ENCODE measurements at regions not wholly inside any gene's neighbourhood (a gene's known extent, or its start where the extent isn't known, plus 50 kb on each side); places are given as distances from the start of the nearest gene placed in this dataset.

GRCh38 chr9:79817438-79818004 lies 245.8 kb downstream of the TLE4 start:
- Mint-ChIP-seq H3K9me3 (no peaks in the 10 kb centered on the region), H3K27ac (no peak overlapping the region), H3K4me1 (peaks cover 23% of the 10 kb centered on the region), H3K36me3 (no peaks in the 10 kb centered on the region), H3K4me3 (no peak overlapping the region), H3K27me3 (no peaks in the 10 kb centered on the region)
- DNase-seq (ENCODE audit: low spot score in 2 of 2) (no peak), ATAC-seq (ENCODE audit: low read depth) (peak; percentile 64)

DNA sequence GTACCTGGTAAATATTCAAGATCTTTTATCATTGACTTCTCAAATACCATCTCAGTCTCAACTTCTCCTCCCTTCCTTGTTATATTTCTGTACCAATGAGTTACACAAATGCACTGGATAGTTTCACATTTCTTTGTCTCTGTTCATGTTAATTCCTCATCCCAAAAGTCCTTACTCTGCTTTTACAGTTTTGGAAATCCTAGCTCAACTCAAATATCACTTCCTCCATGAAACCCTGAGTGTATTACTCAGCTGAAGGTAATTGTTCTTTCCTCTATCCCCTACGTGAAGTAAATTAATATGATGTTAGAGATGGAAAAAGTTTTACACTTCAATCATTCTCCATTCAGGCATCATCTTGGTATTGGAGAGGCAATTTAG lies 241.5 kb downstream of the TLE4 start:
- H3K27ac Mint-ChIP-seq, result peak overlapping the region; percentile 76
- no peak for DNase-seq (ENCODE audit: low spot score in 2 of 2)
- no peak for ATAC-seq (ENCODE audit: low read depth)
- H3K27me3 Mint-ChIP-seq, result no peaks in the 10 kb centered on the region
- H3K4me3 Mint-ChIP-seq, result peak overlapping the region; percentile 81
- H3K36me3 Mint-ChIP-seq, result no peaks in the 10 kb centered on the region
- peaks cover 30% of the 10 kb centered on the region for H3K4me1 Mint-ChIP-seq
- H3K9me3 Mint-ChIP-seq, result no peaks in the 10 kb centered on the region

GRCh38 chr9:79812507-79813257 lies 240.9 kb downstream of the TLE4 start:
- H3K27ac Mint-ChIP-seq, result peak overlapping the region; percentile 76
- DNase-seq (ENCODE audit: low spot score in 2 of 2), result peak in 1 of 2 donors; percentile 43
- no peaks in the 10 kb centered on the region for H3K9me3 Mint-ChIP-seq

GRCh38 chr9:79812099-79812498 lies 240.3 kb downstream of the TLE4 start:
- Mint-ChIP-seq H3K36me3 (no peaks in the 10 kb centered on the region), H3K9me3 (no peaks in the 10 kb centered on the region), H3K4me3 (peak overlapping the region; percentile 68), H3K27me3 (no peaks in the 10 kb centered on the region), H3K27ac (peak overlapping the region; percentile 76), H3K4me1 (peaks cover 22% of the 10 kb centered on the region)
- no peak for DNase-seq (ENCODE audit: low spot score in 2 of 2)
- peak; percentile 10 for ATAC-seq (ENCODE audit: low read depth)

More at GRCh38 chr9:79812507-79813257, 240.9 kb downstream of the TLE4 start:
- Mint-ChIP-seq H3K27me3 (no peaks in the 10 kb centered on the region), H3K4me3 (peak overlapping the region; percentile 81), H3K36me3 (no peaks in the 10 kb centered on the region), H3K4me1 (peaks cover 26% of the 10 kb centered on the region)
- ATAC-seq (ENCODE audit: low read depth), result peak; percentile 83

DNA sequence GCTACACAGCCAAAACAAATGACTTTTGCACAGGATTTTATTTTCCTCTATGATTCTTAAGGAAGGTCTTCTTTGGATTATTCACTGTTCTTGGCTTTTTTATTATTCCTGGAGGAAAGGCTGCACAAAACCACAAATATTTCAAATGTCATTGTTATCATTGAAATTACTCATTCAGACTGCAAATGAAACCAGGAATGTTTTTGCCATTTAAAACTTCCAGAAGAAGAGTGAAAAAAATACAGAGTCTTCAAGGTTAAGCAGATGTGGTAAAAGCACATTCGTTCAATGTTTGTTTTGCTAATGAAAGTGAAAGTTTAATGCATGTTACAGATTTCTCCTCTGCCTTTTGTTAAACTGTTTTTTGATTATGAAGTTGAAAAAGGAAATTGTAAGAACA lies 238.2 kb downstream of the TLE4 start:
- H3K4me1 Mint-ChIP-seq, result peaks cover 19% of the 10 kb centered on the region
- H3K27ac Mint-ChIP-seq, result no peak overlapping the region
- no peak overlapping the region for H3K4me3 Mint-ChIP-seq
- H3K9me3 Mint-ChIP-seq, result no peaks in the 10 kb centered on the region
- DNase-seq (ENCODE audit: low spot score in 2 of 2), result no peak
- H3K27me3 Mint-ChIP-seq, result no peaks in the 10 kb centered on the region
- no peak for ATAC-seq (ENCODE audit: low read depth)
- H3K36me3 Mint-ChIP-seq, result no peaks in the 10 kb centered on the region

GRCh38 chr9:79809316-79809876 lies 237.6 kb downstream of the TLE4 start:
- Mint-ChIP-seq H3K4me1 (peaks cover 19% of the 10 kb centered on the region), H3K4me3 (no peak overlapping the region), H3K9me3 (no peaks in the 10 kb centered on the region), H3K27ac (no peak overlapping the region), H3K27me3 (no peaks in the 10 kb centered on the region), H3K36me3 (no peaks in the 10 kb centered on the region)
- ATAC-seq (ENCODE audit: low read depth) (no peak), DNase-seq (ENCODE audit: low spot score in 2 of 2) (no peak)

- H3K27ac Mint-ChIP-seq, result no peak overlapping the region
- ATAC-seq (ENCODE audit: low read depth) (no peak), DNase-seq (ENCODE audit: low spot score in 2 of 2) (no peak)
- H3K9me3 Mint-ChIP-seq, result no peaks in the 10 kb centered on the region
- peaks cover 10% of the 10 kb centered on the region for H3K4me1 Mint-ChIP-seq
- no peaks in the 10 kb centered on the region for H3K36me3 Mint-ChIP-seq
- no peak overlapping the region for H3K4me3 Mint-ChIP-seq
- H3K27me3 Mint-ChIP-seq, result no peaks in the 10 kb centered on the region
Measured at GRCh38 chr9:79807971-79808370, 236.2 kb downstream of the TLE4 start.

DNA sequence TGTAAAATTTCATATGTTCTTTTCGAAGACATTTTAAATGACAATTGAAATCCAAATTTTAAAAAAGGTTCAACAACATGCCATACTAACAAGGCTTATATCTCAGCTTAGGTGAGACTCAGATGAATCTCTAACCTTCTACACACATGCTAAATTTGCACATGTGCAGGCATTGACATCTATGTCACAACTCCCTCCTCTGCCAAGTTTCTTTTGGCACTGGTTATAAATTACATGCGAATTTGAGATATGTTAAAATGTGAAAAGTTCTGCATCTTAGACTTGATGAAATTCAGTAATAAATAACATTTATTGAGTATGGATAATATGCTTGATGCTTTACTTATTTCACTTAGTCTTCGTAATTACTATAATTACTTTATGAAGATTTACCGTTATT lies 234.3 kb downstream of the TLE4 start:
- Mint-ChIP-seq H3K4me3 (no peak overlapping the region), H3K9me3 (no peaks in the 10 kb centered on the region), H3K27me3 (no peaks in the 10 kb centered on the region), H3K36me3 (no peaks in the 10 kb centered on the region), H3K27ac (no peak overlapping the region), H3K4me1 (no peaks in the 10 kb centered on the region)
- DNase-seq (ENCODE audit: low spot score in 2 of 2) (no peak), ATAC-seq (ENCODE audit: low read depth) (no peak)

- Mint-ChIP-seq H3K36me3 (no peaks in the 10 kb centered on the region), H3K4me1 (no peaks in the 10 kb centered on the region), H3K4me3 (no peak overlapping the region), H3K27me3 (no peaks in the 10 kb centered on the region), H3K9me3 (no peaks in the 10 kb centered on the region), H3K27ac (no peak overlapping the region)
- ATAC-seq (ENCODE audit: low read depth) (no peak), DNase-seq (ENCODE audit: low spot score in 2 of 2) (no peak)
Measured at GRCh38 chr9:79801459-79801858, 229.7 kb downstream of the TLE4 start.

DNA sequence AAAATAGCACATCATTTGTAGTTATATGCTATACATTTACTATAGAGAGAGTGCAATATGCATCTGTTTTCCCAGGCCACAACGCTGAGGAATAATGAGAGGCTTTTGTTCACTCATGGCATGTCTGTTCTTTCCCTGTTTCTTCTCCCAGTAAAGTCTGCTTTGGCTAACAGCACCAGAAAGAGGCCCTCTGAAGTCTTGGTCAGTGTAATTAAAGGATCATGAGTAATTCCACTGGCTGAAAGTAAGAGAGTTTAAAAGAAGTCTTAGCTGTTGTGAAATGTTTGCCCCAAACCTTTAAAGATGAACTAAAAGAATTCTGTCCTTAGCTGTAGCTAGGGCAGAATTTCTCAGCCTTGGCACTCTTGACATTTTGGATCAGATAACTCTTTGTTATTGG lies 228.8 kb downstream of the TLE4 start:
- Mint-ChIP-seq H3K4me3 (no peak overlapping the region), H3K27me3 (no peaks in the 10 kb centered on the region), H3K36me3 (no peaks in the 10 kb centered on the region), H3K4me1 (no peaks in the 10 kb centered on the region), H3K9me3 (no peaks in the 10 kb centered on the region), H3K27ac (no peak overlapping the region)
- ATAC-seq (ENCODE audit: low read depth) (no peak), DNase-seq (ENCODE audit: low spot score in 2 of 2) (no peak)

DNA sequence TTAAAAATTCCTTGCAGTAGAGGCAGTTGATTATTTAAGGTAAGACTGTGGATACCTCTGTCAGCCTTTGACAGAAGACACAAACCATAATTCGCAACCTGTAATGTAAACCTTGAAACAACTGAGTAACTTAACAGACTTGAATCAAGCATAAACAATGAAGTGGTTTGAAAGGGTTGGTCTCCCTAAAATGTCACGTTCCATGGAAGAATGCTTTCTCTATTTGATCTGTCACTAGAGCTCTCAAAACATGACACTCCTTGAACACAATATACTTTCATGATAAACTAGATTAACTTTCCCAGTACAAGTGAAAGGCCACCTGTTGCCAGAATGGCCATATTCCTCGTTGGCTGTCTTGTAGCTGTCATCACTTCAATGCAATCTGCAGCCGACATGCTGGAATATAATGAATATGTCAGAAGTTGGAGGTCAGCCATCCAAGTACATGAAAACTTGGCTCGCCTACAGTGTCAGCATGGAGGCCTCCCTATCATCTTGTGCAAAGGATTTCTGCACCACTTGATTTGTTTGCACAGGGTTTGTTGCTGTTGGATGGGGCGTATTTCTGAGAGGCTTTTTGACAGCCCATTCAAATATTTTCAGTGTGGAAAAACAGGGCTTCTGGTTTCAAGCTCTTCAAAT lies 228.0 kb downstream of the TLE4 start:
- no peak for DNase-seq (ENCODE audit: low spot score in 2 of 2)
- ATAC-seq (ENCODE audit: low read depth), result no peak
- no peaks in the 10 kb centered on the region for H3K27me3 Mint-ChIP-seq
- H3K4me3 Mint-ChIP-seq, result no peak overlapping the region
- H3K9me3 Mint-ChIP-seq, result no peaks in the 10 kb centered on the region
- no peak overlapping the region for H3K27ac Mint-ChIP-seq
- H3K4me1 Mint-ChIP-seq, result no peaks in the 10 kb centered on the region
- no peaks in the 10 kb centered on the region for H3K36me3 Mint-ChIP-seq

GRCh38 chr9:79798450-79798849 lies 226.7 kb downstream of the TLE4 start:
- no peaks in the 10 kb centered on the region for H3K36me3 Mint-ChIP-seq
- no peaks in the 10 kb centered on the region for H3K27me3 Mint-ChIP-seq
- no peaks in the 10 kb centered on the region for H3K4me1 Mint-ChIP-seq
- no peak overlapping the region for H3K4me3 Mint-ChIP-seq
- no peaks in the 10 kb centered on the region for H3K9me3 Mint-ChIP-seq
- ATAC-seq (ENCODE audit: low read depth) (no peak), DNase-seq (ENCODE audit: low spot score in 2 of 2) (no peak)
- H3K27ac Mint-ChIP-seq, result no peak overlapping the region

DNA sequence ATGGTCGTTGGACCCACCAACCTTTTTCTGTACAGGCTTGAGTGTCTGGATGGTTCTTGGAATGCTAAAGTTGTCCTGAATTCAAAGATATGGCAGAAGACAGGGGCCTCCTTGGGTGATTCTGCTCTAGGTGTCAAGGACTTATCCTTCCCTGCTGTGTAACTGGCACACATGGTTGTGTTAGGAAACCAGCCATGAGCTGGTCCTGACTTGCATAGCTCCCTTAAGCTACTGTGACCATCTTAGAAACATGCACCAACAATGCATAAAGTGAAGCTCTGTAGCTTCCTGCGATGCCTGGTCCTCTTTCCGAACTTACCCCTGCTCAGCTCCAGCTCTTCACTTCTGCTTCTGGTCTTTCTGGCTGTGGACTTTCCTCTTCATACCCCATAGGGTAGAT lies 224.6 kb downstream of the TLE4 start:
- H3K4me3 Mint-ChIP-seq, result no peak overlapping the region
- no peak for ATAC-seq (ENCODE audit: low read depth)
- H3K27ac Mint-ChIP-seq, result no peak overlapping the region
- no peak for DNase-seq (ENCODE audit: low spot score in 2 of 2)
- no peaks in the 10 kb centered on the region for H3K36me3 Mint-ChIP-seq
- no peaks in the 10 kb centered on the region for H3K4me1 Mint-ChIP-seq
- H3K9me3 Mint-ChIP-seq, result no peaks in the 10 kb centered on the region
- H3K27me3 Mint-ChIP-seq, result no peaks in the 10 kb centered on the region

- H3K9me3 Mint-ChIP-seq, result peaks cover 6% of the 10 kb centered on the region
- ATAC-seq (ENCODE audit: low read depth), result no peak
- H3K36me3 Mint-ChIP-seq, result no peaks in the 10 kb centered on the region
- DNase-seq (ENCODE audit: low spot score in 2 of 2), result no peak
- peaks cover 1% of the 10 kb centered on the region for H3K27me3 Mint-ChIP-seq
- no peak overlapping the region for H3K27ac Mint-ChIP-seq
- H3K4me3 Mint-ChIP-seq, result no peak overlapping the region
- no peaks in the 10 kb centered on the region for H3K4me1 Mint-ChIP-seq
Measured at GRCh38 chr9:79788662-79789061, 216.9 kb downstream of the TLE4 start.

Data from memory B cell (primary cell).